Glutamatergic neuron (in vitro differentiated cells): ENCODE measurements at regions not wholly inside any gene's neighbourhood (a gene's known extent, or its start where the extent isn't known, plus 50 kb on each side); places are given as distances from the start of the nearest gene placed in this dataset.

Source experiments
- DNase-seq: peaks from one replicate; pipeline ENCODE4 v3.0.0; 2022
- H3K27ac Mint-ChIP-seq: one replicate; pipeline ENCODE4 v1.8.0; 2020; ENCODE audit warnings: mild to moderate bottlenecking, mixed read lengths, inconsistent platforms; ENCODE audit not compliant: unreplicated experiment
- H3K27me3 Mint-ChIP-seq: one replicate; pipeline ENCODE4 v1.8.0; 2020; ENCODE audit warnings: mild to moderate bottlenecking, moderate library complexity, mixed read lengths, inconsistent platforms; ENCODE audit not compliant: unreplicated experiment
- H3K36me3 Mint-ChIP-seq: one replicate; pipeline ENCODE4 v1.8.0; 2020; ENCODE audit warnings: mild to moderate bottlenecking, mixed read lengths, inconsistent platforms; ENCODE audit not compliant: unreplicated experiment
- H3K4me1 Mint-ChIP-seq: one replicate; pipeline ENCODE4 v1.8.0; 2020; ENCODE audit warnings: mild to moderate bottlenecking, low read depth, mixed read lengths, inconsistent platforms; ENCODE audit not compliant: unreplicated experiment
- H3K4me3 Mint-ChIP-seq: one replicate; pipeline ENCODE4 v1.8.0; 2020; ENCODE audit warnings: mild to moderate bottlenecking, mixed read lengths, inconsistent platforms; ENCODE audit not compliant: unreplicated experiment
- H3K9me3 Mint-ChIP-seq: one replicate; pipeline ENCODE4 v1.8.0; 2020; ENCODE audit warnings: mild to moderate bottlenecking, moderate library complexity, mixed read lengths, inconsistent platforms; ENCODE audit not compliant: unreplicated experiment
- TF ChIP-seq, protein P1 (sequence below): fragments of 200-600 bp; sonication (generic); IDR thresholded peaks from one replicate; pipeline ENCODE4 v1.5.0; 2021; ENCODE audit not compliant: partially characterized antibody, unreplicated experiment

- Mint-ChIP-seq H3K36me3 (no peaks in the 10 kb centered on the region), H3K9me3 (no peaks in the 10 kb centered on the region), H3K4me1 (peaks cover 16% of the 10 kb centered on the region), H3K27me3 (no peaks in the 10 kb centered on the region), H3K27ac (no peak overlapping the region), H3K4me3 (no peak overlapping the region)
- no peak for DNase-seq
- TF ChIP-seq, protein P1, sequence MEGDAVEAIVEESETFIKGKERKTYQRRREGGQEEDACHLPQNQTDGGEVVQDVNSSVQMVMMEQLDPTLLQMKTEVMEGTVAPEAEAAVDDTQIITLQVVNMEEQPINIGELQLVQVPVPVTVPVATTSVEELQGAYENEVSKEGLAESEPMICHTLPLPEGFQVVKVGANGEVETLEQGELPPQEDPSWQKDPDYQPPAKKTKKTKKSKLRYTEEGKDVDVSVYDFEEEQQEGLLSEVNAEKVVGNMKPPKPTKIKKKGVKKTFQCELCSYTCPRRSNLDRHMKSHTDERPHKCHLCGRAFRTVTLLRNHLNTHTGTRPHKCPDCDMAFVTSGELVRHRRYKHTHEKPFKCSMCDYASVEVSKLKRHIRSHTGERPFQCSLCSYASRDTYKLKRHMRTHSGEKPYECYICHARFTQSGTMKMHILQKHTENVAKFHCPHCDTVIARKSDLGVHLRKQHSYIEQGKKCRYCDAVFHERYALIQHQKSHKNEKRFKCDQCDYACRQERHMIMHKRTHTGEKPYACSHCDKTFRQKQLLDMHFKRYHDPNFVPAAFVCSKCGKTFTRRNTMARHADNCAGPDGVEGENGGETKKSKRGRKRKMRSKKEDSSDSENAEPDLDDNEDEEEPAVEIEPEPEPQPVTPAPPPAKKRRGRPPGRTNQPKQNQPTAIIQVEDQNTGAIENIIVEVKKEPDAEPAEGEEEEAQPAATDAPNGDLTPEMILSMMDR: no peak
Measured at GRCh38 chr12:92029902-92030586, 115.6 kb downstream of the BTG1 start.

DNA sequence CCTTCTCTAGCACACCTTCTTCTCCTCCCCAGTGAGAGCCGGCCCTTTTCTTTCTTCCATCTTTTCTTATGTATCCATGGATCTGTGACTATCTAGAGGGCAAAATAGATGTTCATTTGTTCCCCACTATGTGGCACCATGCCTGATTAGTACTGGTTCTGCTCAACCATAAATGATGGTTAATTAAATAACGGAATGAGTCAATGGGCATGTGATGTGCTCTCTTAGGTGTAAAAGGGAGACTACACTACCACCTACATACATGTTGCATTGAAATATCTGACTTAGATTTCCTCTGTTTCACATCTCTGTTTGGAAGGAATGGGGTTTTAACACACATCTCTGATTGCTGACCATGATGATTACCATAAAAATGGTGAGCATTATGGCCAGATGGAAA is 116.5 kb downstream of the BTG1 start:
- TF ChIP-seq, protein P1: no peak

GRCh38 chr12:92028441-92028709 is 117.3 kb downstream of the BTG1 start:
- TF ChIP-seq, protein P1: no peak
- Mint-ChIP-seq H3K36me3 (no peaks in the 10 kb centered on the region), H3K27me3 (no peaks in the 10 kb centered on the region), H3K4me3 (no peak overlapping the region), H3K9me3 (no peaks in the 10 kb centered on the region), H3K27ac (peak overlapping the region; percentile 3), H3K4me1 (peaks cover 6% of the 10 kb centered on the region)
- no peak for DNase-seq

More for the DNA sequence above, 116.5 kb downstream of the BTG1 start:
- H3K36me3 Mint-ChIP-seq: no peaks in the 10 kb centered on the region
- no peaks in the 10 kb centered on the region for H3K9me3 Mint-ChIP-seq
- no peaks in the 10 kb centered on the region for H3K27me3 Mint-ChIP-seq
- no peak overlapping the region for H3K27ac Mint-ChIP-seq
- no peak for DNase-seq
- H3K4me1 Mint-ChIP-seq: peaks cover 9% of the 10 kb centered on the region
- H3K4me3 Mint-ChIP-seq: no peak overlapping the region

- Mint-ChIP-seq H3K27ac (peak overlapping the region; percentile 3), H3K4me3 (no peak overlapping the region), H3K9me3 (no peaks in the 10 kb centered on the region), H3K4me1 (peaks cover 6% of the 10 kb centered on the region), H3K36me3 (no peaks in the 10 kb centered on the region), H3K27me3 (no peaks in the 10 kb centered on the region)
- no peak for DNase-seq
- TF ChIP-seq, protein P1: no peak
Measured at GRCh38 chr12:92027701-92028440, 117.8 kb downstream of the BTG1 start.

- H3K4me1 Mint-ChIP-seq: peaks cover 6% of the 10 kb centered on the region
- H3K36me3 Mint-ChIP-seq: no peaks in the 10 kb centered on the region
- H3K4me3 Mint-ChIP-seq: no peak overlapping the region
- H3K27me3 Mint-ChIP-seq: no peaks in the 10 kb centered on the region
- no peaks in the 10 kb centered on the region for H3K9me3 Mint-ChIP-seq
- H3K27ac Mint-ChIP-seq: no peak overlapping the region
- DNase-seq: no peak
- TF ChIP-seq, protein P1: no peak
Measured at GRCh38 chr12:92027243-92027642, 118.4 kb downstream of the BTG1 start.
